IPS-NIHi11 (cell line): ENCODE measurements at regions not wholly inside any gene's neighbourhood (a gene's known extent, or its start where the extent isn't known, plus 50 kb on each side); places are given as distances from the start of the nearest gene placed in this dataset.
"Not testable (repeated sequence)": the region's sequence is repeated elsewhere in the genome, so short reads cannot be mapped to it uniquely, and the experiment has no call there.

Experiments
- DNase-seq: peaks from one replicate; pipeline ENCODE4 v3.0.0; 2012; ENCODE audit warnings: mixed read lengths, low spot score

- DNase-seq, result no peak
These were observed 115.2 kb downstream of the ZNF37A start for GRCh38 chr10:38209332-38209731.

DNA sequence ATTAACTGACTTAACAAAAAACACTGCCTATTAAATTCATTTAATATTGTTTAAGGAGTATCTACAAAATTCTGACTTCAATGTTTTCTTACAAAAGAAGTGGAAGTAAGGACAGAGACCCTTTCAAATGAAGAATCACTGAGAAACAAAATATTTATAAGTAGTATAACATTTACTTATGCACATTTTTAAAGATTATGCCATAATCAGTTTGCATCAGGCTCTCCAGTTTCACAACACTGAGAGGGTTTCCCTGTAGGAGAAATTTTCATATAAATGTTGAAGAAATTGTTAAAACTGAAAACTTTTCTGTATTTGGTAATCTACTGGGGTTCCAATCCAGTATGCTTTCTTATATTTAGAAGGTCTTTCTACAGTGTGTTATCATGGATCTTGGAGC is 115.6 kb downstream of the ZNF37A start:
- not testable (repeated sequence) for DNase-seq

DNA sequence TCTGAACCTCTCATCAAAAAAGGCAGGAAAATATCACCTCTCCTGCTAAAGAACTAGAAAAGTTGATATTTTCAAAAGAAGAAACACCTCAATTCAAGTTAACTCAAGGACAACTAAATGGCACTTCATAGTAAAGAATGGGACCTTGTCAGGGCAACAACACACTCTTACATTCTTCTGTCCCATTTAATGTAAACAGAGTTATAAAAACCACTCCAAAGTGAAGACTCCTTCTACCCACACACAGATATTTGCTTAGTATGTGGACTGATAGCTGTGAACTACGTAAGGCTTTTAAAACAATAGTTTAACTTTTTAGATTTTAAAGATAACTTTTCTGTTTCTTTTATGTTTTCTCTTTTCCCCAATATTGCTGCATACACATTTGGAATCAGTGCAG is 118.3 kb downstream of the ZNF37A start:
- no peak for DNase-seq

- no peak for DNase-seq
These were observed 132.2 kb downstream of the ZNF37A start for GRCh38 chr10:38226385-38226784.

- DNase-seq, result no peak
These were observed 134.3 kb downstream of the ZNF37A start for GRCh38 chr10:38228394-38228793.

DNA sequence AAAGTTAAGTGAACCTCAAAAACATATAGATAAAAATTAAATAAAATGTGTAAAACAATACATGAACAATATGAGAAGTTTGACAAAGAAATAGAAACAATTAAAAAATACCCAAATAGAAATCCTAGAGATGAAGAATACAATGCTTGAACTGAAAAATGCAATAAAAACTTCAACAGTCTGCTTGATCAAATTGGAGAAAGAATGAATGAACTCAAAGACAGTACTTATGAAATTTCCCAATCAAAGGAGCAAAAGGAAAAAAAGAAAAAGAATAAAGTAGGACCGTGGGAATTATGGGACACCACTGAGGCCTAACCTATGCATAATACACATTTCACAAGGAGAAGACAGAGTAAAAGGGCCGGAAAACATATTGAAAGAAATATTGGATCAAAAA is 144.3 kb downstream of the ZNF37A start:
- not testable (repeated sequence) for DNase-seq

- not testable (repeated sequence) for DNase-seq
These were observed 148.0 kb downstream of the ZNF37A start for GRCh38 chr10:38242061-38242649.

- not testable (repeated sequence) for DNase-seq
These were observed 154.0 kb downstream of the ZNF37A start for GRCh38 chr10:38248113-38248512.

GRCh38 chr10:38252551-38252950 is 158.4 kb downstream of the ZNF37A start:
- not testable (repeated sequence) for DNase-seq

GRCh38 chr10:38267555-38267954 is 173.4 kb downstream of the ZNF37A start:
- not testable (repeated sequence) for DNase-seq

GRCh38 chr10:38271031-38271430 is 176.9 kb downstream of the ZNF37A start:
- not testable (repeated sequence) for DNase-seq

DNA sequence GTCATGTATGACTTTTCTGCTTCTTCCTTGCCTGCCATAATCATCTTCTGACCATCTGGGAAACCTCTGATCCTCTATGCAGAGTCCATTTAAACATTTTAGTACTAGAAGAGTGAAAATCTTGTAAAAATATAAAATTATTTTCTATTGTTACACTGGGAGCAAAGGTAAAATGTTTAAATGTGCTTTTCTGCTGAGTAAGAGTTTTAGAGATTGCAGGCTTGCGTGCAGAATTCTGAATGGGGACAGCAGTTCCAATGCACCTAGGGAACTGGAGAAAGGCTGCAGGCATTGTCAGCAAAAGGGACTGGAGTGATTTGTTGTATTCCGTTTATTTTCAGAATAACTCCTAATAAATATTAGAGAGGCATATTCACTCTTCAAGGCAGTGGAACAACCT is 180.7 kb downstream of the ZNF37A start:
- DNase-seq, result not testable (repeated sequence)

- not testable (repeated sequence) for DNase-seq
These were observed 198.4 kb downstream of the ZNF37A start for GRCh38 chr10:38292560-38292959.

- DNase-seq, result not testable (repeated sequence)
These were observed 216.0 kb downstream of the ZNF37A start for GRCh38 chr10:38310111-38310510.

- not testable (repeated sequence) for DNase-seq
These were observed 221.1 kb downstream of the ZNF37A start for GRCh38 chr10:38315090-38315805.

- not testable (repeated sequence) for DNase-seq
These were observed 227.3 kb downstream of the ZNF37A start for GRCh38 chr10:38321393-38321792.

DNA sequence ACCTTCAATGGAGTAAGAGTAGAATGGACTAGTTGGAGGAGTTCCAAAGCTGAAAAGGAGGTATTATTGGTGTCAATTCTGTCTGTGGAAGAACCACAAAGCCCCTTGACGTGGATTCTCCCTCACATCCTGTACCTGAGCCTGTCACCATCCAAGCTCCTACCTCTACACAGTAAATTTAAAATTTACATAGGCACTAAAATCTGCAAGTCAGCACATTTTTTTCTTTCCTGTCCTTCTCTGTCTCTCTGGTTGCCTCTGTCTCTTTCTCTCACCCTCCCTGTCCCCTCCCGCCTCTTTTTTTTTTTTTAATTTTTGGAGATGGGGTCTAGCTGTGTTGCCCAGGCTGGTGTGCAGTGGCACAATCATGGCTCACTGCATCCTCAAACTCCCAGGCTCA is 236.2 kb downstream of the ZNF37A start:
- DNase-seq, result not testable (repeated sequence)

- not testable (repeated sequence) for DNase-seq
These were observed 237.0 kb downstream of the ZNF37A start for GRCh38 chr10:38331106-38331505.

DNA sequence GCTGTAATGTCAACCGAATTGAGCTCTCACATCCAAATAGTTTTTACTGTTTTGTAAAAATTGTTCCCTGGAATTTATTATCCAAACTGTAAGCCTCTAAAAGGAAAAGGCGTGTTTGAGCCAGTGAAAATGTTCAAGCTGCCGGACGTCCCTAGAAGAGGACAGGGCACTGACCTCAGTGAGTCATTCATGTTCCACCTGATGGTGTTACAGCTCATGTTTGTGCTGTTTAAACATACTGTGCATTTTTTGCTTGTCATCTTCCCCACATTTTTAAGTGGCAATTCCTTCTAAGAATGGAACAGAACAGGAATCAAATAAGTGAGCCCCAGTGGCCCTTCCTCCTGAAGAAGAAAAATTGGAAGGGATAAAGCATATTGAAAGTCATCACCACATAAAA is 239.6 kb downstream of the ZNF37A start:
- DNase-seq, result not testable (repeated sequence)

DNA sequence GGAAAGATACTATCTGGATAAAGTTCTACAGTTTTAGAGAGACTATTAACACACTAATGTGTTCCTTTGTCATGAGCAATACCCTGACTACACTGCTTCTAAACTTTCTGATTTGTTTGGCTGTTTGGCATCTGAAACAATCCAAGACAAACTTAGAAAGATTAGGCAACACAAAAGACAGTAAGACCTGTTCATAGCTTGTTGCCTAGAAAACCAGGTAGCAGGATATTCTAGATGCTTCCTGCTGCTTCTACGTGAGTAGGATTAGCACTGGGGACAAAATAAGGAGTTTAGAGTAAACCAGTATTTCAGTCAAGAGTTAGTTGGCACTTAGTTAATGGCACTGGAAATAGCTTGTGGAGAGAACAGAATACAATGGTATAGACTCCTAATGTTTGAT is 256.5 kb downstream of the ZNF37A start:
- DNase-seq, result not testable (repeated sequence)

- not testable (repeated sequence) for DNase-seq
These were observed 260.3 kb downstream of the ZNF37A start for GRCh38 chr10:38354410-38354809.

- not testable (repeated sequence) for DNase-seq
These were observed 261.9 kb downstream of the ZNF37A start for GRCh38 chr10:38355911-38356526.

- not testable (repeated sequence) for DNase-seq
These were observed 262.4 kb downstream of the ZNF37A start for GRCh38 chr10:38356527-38356926.
